K562 (cell line): ENCODE measurements at regions not wholly inside any gene's neighbourhood (a gene's known extent, or its start where the extent isn't known, plus 50 kb on each side); places are given as distances from the start of the nearest gene placed in this dataset.

Experiments used
- ATAC-seq: fragments of 200-7000 bp; cut with Tn5 transposase; 3 replicates; pipeline ENCODE4 v1.9.1; 2020; ENCODE audit warnings: moderate library complexity
- BruUV-seq: library from RNA; stranded (reverse); fragments of 400-500 nt; replicated peaks from 2 replicates; lab custom pipeline; 2021; lab: Mats Ljungman, UMichigan
- CTCF ChIA-PET: fragments of 300-600 bp; formaldehyde crosslinking; extraction: SDS; loops from one replicate; lab custom pipeline; 2021; ENCODE audit warnings: low intra/inter-chr PET ratio; lab: Yijun Ruan, JAX
- POLR2A ChIA-PET: fragments of 300-600, 350-650 bp; sonication (Branson Sonifier 250); formaldehyde crosslinking; extraction: SDS; loops from one replicate; lab custom pipeline; 2021; ENCODE audit warnings: antibody characterized with exemption, inconsistent platforms; lab: Yijun Ruan, JAX
- DNase-seq, 4 experiments: peaks; one replicate each; pipeline versions ENCODE4 v3.0.0 to v3.0.0-alpha.2; 2011 to 2018; ENCODE audit warnings: low spot score in 3 of 4, mixed read lengths in 3 of 4; ENCODE audit errors: extremely low read depth in 1 of 4
- FAIRE-seq: peaks from 2 replicates; lab custom pipeline; 2011; peaks lifted over from hg19 to GRCh38; lab: Jason Lieb, UNC
- H2AFZ ChIP-seq: 2 replicates; pipeline ENCODE4 v1.6.0; 2011; ENCODE audit warnings: low read depth, low read length, control low read depth, inconsistent platforms
- H3K27ac ChIP-seq: fragments of 200-600 bp; 3 replicates; pipeline ENCODE4 v1.8.0; 2011; ENCODE audit warnings: low read depth, mild to moderate bottlenecking, control low read depth, inconsistent platforms, low read length, moderate library complexity, mixed read lengths; ENCODE audit errors: extremely low read depth
- H3K27me3 ChIP-seq, 2 experiments: fragments of 300-600 bp in 1 of 2; 2 replicates in 1 of 2; 3 replicates in 1 of 2; pipeline versions ENCODE4 v1.6.0 to v1.8.0; 2011; ENCODE audit warnings: inconsistent platforms in 2 of 2, low read length in 2 of 2, mild to moderate bottlenecking in 1 of 2, mixed read lengths in 1 of 2, moderate library complexity in 1 of 2; ENCODE audit not compliant: control insufficient read depth in 2 of 2, insufficient read depth in 2 of 2
- H3K36me3 ChIP-seq: fragments of 300-600 bp; 3 replicates; pipeline ENCODE4 v1.8.0; 2011; ENCODE audit warnings: mild to moderate bottlenecking, low read length, inconsistent platforms; ENCODE audit not compliant: control insufficient read depth, insufficient read depth
- H3K4me1 ChIP-seq, 2 experiments: fragments of 200-600 bp in 1 of 2; replicated peaks in 1 of 2; 2 replicates in 1 of 2; 3 replicates in 1 of 2; pipeline versions ENCODE4 v1.5.1 to v1.8.0; 2011; ENCODE audit warnings: inconsistent platforms in 2 of 2, low read length in 2 of 2, mild to moderate bottlenecking in 1 of 2, mixed read lengths in 1 of 2, moderate library complexity in 1 of 2; ENCODE audit not compliant: control insufficient read depth in 2 of 2, insufficient read depth in 2 of 2
- H3K4me2 ChIP-seq: 2 replicates; pipeline ENCODE4 v1.6.1; 2011; ENCODE audit warnings: low read length, control low read depth, inconsistent platforms, mixed read lengths; ENCODE audit not compliant: insufficient read depth
- H3K4me3 ChIP-seq: fragments of 200-600 bp; sonication (generic), shearing (Covaris generic); 2 replicates; pipeline ENCODE4 v1.5.1; 2016; ENCODE audit warnings: control low read depth, inconsistent platforms
- H3K79me2 ChIP-seq: fragments of 200-600 bp; 3 replicates; pipeline ENCODE4 v1.8.0; 2011; ENCODE audit warnings: low read length, inconsistent platforms; ENCODE audit not compliant: control insufficient read depth, insufficient read depth
- H3K9ac ChIP-seq, 2 experiments: 2 replicates each; pipeline versions ENCODE4 v1.6.0 to v1.6.1; 2011; ENCODE audit warnings: low read depth in 2 of 2, low read length in 2 of 2, control low read depth in 1 of 2, inconsistent platforms in 1 of 2, mild to moderate bottlenecking in 1 of 2, mixed read lengths in 1 of 2; ENCODE audit not compliant: insufficient read depth in 1 of 2
- H3K9me1 ChIP-seq: one replicate; pipeline ENCODE4 v1.6.0; 2011; ENCODE audit warnings: inconsistent platforms, mild to moderate bottlenecking, low read length, moderate library complexity; ENCODE audit not compliant: control insufficient read depth, insufficient read depth
- H3K9me3 ChIP-seq: replicated peaks from 2 replicates; pipeline ENCODE4 v1.5.1; 2011; ENCODE audit warnings: low read depth, low read length, inconsistent platforms; ENCODE audit not compliant: control insufficient read depth, insufficient read depth
- H4K20me1 ChIP-seq: replicated peaks from 2 replicates; pipeline ENCODE4 v1.6.1; 2011; ENCODE audit warnings: low read length, inconsistent platforms, mixed read lengths; ENCODE audit not compliant: control insufficient read depth, insufficient read depth
- FOXM1 ChIP-seq, 2 experiments: fragments of 450-650 bp in 1 of 2; sonication (generic) in 1 of 2; formaldehyde crosslinking in 1 of 2; IDR thresholded peaks; 2 replicates each; pipeline versions ENCODE4 v1.6.1 to v1.9.0; 2017 to 2022; ENCODE audit warnings: low read depth in 2 of 2, mild to moderate bottlenecking in 2 of 2, missing genetic modification reagents in 1 of 2, moderate library complexity in 1 of 2
- KAT8 ChIP-seq: fragments of 450-650 bp; IDR thresholded peaks from 2 replicates; pipeline ENCODE4 v1.6.1; 2016; ENCODE audit warnings: low read depth, mild to moderate bottlenecking
- NCOA6 ChIP-seq: fragments of 450-650 bp; IDR thresholded peaks from 2 replicates; pipeline ENCODE4 v1.6.1; 2017; ENCODE audit warnings: mild to moderate bottlenecking
- PHF20 ChIP-seq: fragments of 450-650 bp; IDR thresholded peaks from 2 replicates; pipeline ENCODE4 v1.6.1; 2018; ENCODE audit not compliant: partially characterized antibody
- PHF8 ChIP-seq: fragments of 200-600 bp; sonication (generic); IDR thresholded peaks from 2 replicates; pipeline ENCODE4 v1.6.1; 2012; ENCODE audit warnings: mixed run types, mild to moderate bottlenecking, inconsistent platforms, low read length, moderate library complexity, borderline replicate concordance
- RCOR1 ChIP-seq, 2 experiments: IDR thresholded peaks; 2 replicates each; pipeline ENCODE4 v1.6.1; 2012; ENCODE audit warnings: low read depth in 2 of 2, low read length in 2 of 2, borderline replicate concordance in 1 of 2, improper control_type of control experiment in 1 of 2
- SPI1 ChIP-seq: IDR thresholded peaks from 2 replicates; pipeline ENCODE4 v1.6.1; 2011; ENCODE audit warnings: low read depth, low read length, control low read depth, borderline replicate concordance
- TBL1XR1 ChIP-seq, 2 experiments: IDR thresholded peaks; 2 replicates each; pipeline ENCODE4 v1.6.1; 2012; ENCODE audit warnings: improper control_type of control experiment in 2 of 2, low read length in 2 of 2, mild to moderate bottlenecking in 1 of 2
- ZBTB17 ChIP-seq: fragments of 450-650 bp; formaldehyde crosslinking; IDR thresholded peaks from 2 replicates; pipeline ENCODE4 v1.4.0; 2020; ENCODE audit warnings: mild to moderate bottlenecking
- ZNF197 ChIP-seq: fragments of 200-800 bp; sonication (Bioruptor generic); IDR thresholded peaks from 2 replicates; pipeline ENCODE4 v1.6.1; 2016; ENCODE audit warnings: low read depth, missing genetic modification characterization, missing compliant biosample characterization
- ZNF436 ChIP-seq: fragments of 250-450, 450-650 bp; sonication (Bioruptor Pico); formaldehyde crosslinking; IDR thresholded peaks from 2 replicates; pipeline ENCODE4 v1.7.0; 2020; ENCODE audit warnings: mild to moderate bottlenecking
- ZNF695 ChIP-seq: fragments of 450-650 bp; formaldehyde crosslinking; IDR thresholded peaks from 2 replicates; pipeline ENCODE4 v1.4.0; 2020; ENCODE audit warnings: mild to moderate bottlenecking, moderate library complexity
- WGBS: fragments of 100-300 bp; shearing (Covaris generic); methylation state at CpG from one replicate; pipeline ENCODE4 v1.1.6; 2016; ENCODE audit warnings: low coverage, mixed read lengths; ENCODE audit not compliant: insufficient coverage; ENCODE audit errors: missing lambda C conversion rate; 5-methylcytosine and 5-hydroxymethylcytosine counted together
- in situ Hi-C: fragments of 300-500 bp; cut with MboI; formaldehyde crosslinking; loops from 4 replicates; pipeline ENCODE4 v1.15.0; 2018; ENCODE audit warnings: inconsistent platforms, mixed read lengths
- intact Hi-C: fragments of 100-400 bp; cut with micrococcal nuclease; formaldehyde crosslinking; loops from 2 replicates; pipeline ENCODE4 v1.14.2; 2022
- TF ChIP-seq, protein P1 (sequence below): sonication (generic); formaldehyde crosslinking; IDR thresholded peaks from 2 replicates; pipeline ENCODE4 v1.8.0; 2023; ENCODE audit warnings: missing genetic modification reagents, mild to moderate bottlenecking, borderline replicate concordance
- TF ChIP-seq, protein P2 (sequence below), 2 experiments: IDR thresholded peaks; 2 replicates each; pipeline ENCODE4 v1.6.1; 2011; ENCODE audit warnings: borderline replicate concordance in 1 of 2, control low read depth in 1 of 2, low read depth in 1 of 2, low read length in 1 of 2, mild to moderate bottlenecking in 1 of 2, mixed read lengths in 1 of 2, moderate library complexity in 1 of 2; ENCODE audit not compliant: insufficient read depth in 1 of 2, insufficient read length in 1 of 2, poor library complexity in 1 of 2, severe bottlenecking in 1 of 2; ENCODE audit errors: extremely low read depth in 1 of 2

DNA sequence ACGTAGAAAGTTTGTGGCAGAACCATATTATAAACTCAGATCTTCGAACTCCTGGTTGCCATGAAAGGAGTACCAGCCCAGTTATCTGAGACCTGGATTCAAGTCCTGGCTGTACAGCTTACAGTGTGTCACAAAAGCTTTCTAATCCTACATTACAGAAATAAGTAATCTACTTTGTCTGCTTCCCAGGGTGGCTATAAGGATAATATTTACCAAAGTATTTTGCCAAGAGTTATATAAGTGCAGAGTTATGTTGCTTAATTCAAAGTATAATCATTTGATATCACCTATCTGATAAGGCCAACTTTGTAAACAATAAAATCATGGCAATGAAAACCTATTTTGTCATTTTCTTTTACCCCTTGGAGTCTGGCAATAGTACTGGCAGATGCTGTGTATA is 381.6 kb downstream of the NDFIP2 start:
- POLR2A ChIA-PET: no interaction called here
- intact Hi-C loops (no loop called here), in situ Hi-C loops (no loop called here)
- H4K20me1 ChIP-seq: no peaks in the 10 kb centered on the region
- FAIRE-seq: no peak
- H2AFZ ChIP-seq: no peak overlapping the region
- no peaks in the 10 kb centered on the region for H3K4me1 ChIP-seq
- H3K4me3 ChIP-seq: no peak overlapping the region
- no peaks in the 10 kb centered on the region for H3K36me3 ChIP-seq
- no TSS peak for BruUV-seq
- no peak overlapping the region for H3K4me2 ChIP-seq
- H3K9me1 ChIP-seq: no peaks in the 10 kb centered on the region
- H3K9ac ChIP-seq: no peak overlapping the region
- H3K9me3 ChIP-seq: no peaks in the 10 kb centered on the region
- 0% methylated on average over 2 of the region's 2 CpGs for WGBS
- no peaks in the 10 kb centered on the region for H3K79me2 ChIP-seq
- CTCF ChIA-PET: no interaction called here
- H3K27ac ChIP-seq: no peak overlapping the region
- H3K27me3 ChIP-seq: no peaks in the 10 kb centered on the region
- no peak for DNase-seq
- no peak for ATAC-seq
- TF ChIP-seq ZBTB17 (CRISPR knock-in tag) (no peak), ZNF197 (CRISPR knock-in tag) (no peak), SPI1 (no peak), ZNF695 (CRISPR knock-in tag) (no peak), ZNF436 (no peak), NCOA6 (no peak), RCOR1 (IDR thresholded peaks at IDR 0.05; ENCODE audit: borderline replicate concordance in 1 of 2, low read depth in 2 of 2, low read length in 2 of 2) (no peak), PHF8 (no peak), KAT8 (no peak), FOXM1 (IDR thresholded peaks at IDR 0.05; ENCODE audit: low read depth) (no peak), FOXM1 (CRISPR knock-in tag; IDR thresholded peaks at IDR 0.05; ENCODE audit: low read depth) (no peak), TBL1XR1 (IDR thresholded peaks at IDR 0.05; ENCODE audit: low read length in 2 of 2) (no peak), PHF20 (no peak)
- TF ChIP-seq, protein P1, sequence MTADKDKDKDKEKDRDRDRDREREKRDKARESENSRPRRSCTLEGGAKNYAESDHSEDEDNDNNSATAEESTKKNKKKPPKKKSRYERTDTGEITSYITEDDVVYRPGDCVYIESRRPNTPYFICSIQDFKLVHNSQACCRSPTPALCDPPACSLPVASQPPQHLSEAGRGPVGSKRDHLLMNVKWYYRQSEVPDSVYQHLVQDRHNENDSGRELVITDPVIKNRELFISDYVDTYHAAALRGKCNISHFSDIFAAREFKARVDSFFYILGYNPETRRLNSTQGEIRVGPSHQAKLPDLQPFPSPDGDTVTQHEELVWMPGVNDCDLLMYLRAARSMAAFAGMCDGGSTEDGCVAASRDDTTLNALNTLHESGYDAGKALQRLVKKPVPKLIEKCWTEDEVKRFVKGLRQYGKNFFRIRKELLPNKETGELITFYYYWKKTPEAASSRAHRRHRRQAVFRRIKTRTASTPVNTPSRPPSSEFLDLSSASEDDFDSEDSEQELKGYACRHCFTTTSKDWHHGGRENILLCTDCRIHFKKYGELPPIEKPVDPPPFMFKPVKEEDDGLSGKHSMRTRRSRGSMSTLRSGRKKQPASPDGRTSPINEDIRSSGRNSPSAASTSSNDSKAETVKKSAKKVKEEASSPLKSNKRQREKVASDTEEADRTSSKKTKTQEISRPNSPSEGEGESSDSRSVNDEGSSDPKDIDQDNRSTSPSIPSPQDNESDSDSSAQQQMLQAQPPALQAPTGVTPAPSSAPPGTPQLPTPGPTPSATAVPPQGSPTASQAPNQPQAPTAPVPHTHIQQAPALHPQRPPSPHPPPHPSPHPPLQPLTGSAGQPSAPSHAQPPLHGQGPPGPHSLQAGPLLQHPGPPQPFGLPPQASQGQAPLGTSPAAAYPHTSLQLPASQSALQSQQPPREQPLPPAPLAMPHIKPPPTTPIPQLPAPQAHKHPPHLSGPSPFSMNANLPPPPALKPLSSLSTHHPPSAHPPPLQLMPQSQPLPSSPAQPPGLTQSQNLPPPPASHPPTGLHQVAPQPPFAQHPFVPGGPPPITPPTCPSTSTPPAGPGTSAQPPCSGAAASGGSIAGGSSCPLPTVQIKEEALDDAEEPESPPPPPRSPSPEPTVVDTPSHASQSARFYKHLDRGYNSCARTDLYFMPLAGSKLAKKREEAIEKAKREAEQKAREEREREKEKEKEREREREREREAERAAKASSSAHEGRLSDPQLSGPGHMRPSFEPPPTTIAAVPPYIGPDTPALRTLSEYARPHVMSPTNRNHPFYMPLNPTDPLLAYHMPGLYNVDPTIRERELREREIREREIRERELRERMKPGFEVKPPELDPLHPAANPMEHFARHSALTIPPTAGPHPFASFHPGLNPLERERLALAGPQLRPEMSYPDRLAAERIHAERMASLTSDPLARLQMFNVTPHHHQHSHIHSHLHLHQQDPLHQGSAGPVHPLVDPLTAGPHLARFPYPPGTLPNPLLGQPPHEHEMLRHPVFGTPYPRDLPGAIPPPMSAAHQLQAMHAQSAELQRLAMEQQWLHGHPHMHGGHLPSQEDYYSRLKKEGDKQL (CRISPR knock-in tag): no peak
- TF ChIP-seq, protein P2, sequence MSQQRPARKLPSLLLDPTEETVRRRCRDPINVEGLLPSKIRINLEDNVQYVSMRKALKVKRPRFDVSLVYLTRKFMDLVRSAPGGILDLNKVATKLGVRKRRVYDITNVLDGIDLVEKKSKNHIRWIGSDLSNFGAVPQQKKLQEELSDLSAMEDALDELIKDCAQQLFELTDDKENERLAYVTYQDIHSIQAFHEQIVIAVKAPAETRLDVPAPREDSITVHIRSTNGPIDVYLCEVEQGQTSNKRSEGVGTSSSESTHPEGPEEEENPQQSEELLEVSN (IDR thresholded peaks at IDR 0.05; ENCODE audit: borderline replicate concordance in 1 of 2, extremely low read depth in 1 of 2, insufficient read depth in 1 of 2, insufficient read length in 1 of 2, low read depth in 1 of 2, low read length in 1 of 2, poor library complexity in 1 of 2, severe bottlenecking in 1 of 2): no peak
